KMS-11 (cell line): ENCODE measurements at regions not wholly inside any gene's neighbourhood (a gene's known extent, or its start where the extent isn't known, plus 50 kb on each side); places are given as distances from the start of the nearest gene placed in this dataset.

Source experiments
- H2AFZ ChIP-seq: fragments of 200-600 bp; sonication (generic); 2 replicates; pipeline ENCODE4 v1.6.1; 2016; ENCODE audit warnings: antibody characterized with exemption, mixed run types, low read depth
- H3K27ac ChIP-seq: fragments of 200-600 bp; sonication (generic); 2 replicates; pipeline ENCODE4 v1.6.1; 2016; ENCODE audit warnings: mild to moderate bottlenecking, mixed run types
- H3K27me3 ChIP-seq: fragments of 200-600 bp; sonication (generic); 2 replicates; pipeline ENCODE4 v1.6.1; 2017; ENCODE audit warnings: mild to moderate bottlenecking, low read depth, mixed run types, moderate library complexity; ENCODE audit not compliant: insufficient read depth
- H3K36me3 ChIP-seq: fragments of 200-600 bp; sonication (generic); 2 replicates; pipeline ENCODE4 v1.6.1; 2017; ENCODE audit warnings: mild to moderate bottlenecking, mixed run types; ENCODE audit not compliant: insufficient read depth
- H3K4me1 ChIP-seq: fragments of 200-600 bp; sonication (generic); 2 replicates; pipeline ENCODE4 v1.6.1; 2016; ENCODE audit warnings: mild to moderate bottlenecking, low read depth, mixed run types; ENCODE audit not compliant: poor library complexity, severe bottlenecking
- H3K4me2 ChIP-seq: fragments of 200-600 bp; sonication (generic); 2 replicates; pipeline ENCODE4 v1.7.0; 2016; ENCODE audit warnings: mild to moderate bottlenecking, mixed run types
- H3K4me3 ChIP-seq: fragments of 200-600 bp; sonication (generic); IDR thresholded peaks from 2 replicates; pipeline ENCODE4 v1.6.1; 2017; ENCODE audit warnings: low read depth, low read length, mixed read lengths; ENCODE audit not compliant: insufficient read depth
- H3K79me2 ChIP-seq: fragments of 200-600 bp; sonication (generic); 2 replicates; pipeline ENCODE4 v1.6.1; 2016; ENCODE audit warnings: low read depth, mixed run types; ENCODE audit not compliant: insufficient read depth
- H3K9ac ChIP-seq: fragments of 200-600 bp; sonication (generic); 2 replicates; pipeline ENCODE4 v1.6.1; 2016; ENCODE audit warnings: mild to moderate bottlenecking, mixed run types
- H4K20me1 ChIP-seq: fragments of 200-600 bp; sonication (generic); 2 replicates; pipeline ENCODE4 v1.6.1; 2016; ENCODE audit warnings: mild to moderate bottlenecking, mixed run types; ENCODE audit not compliant: insufficient read depth
- TF ChIP-seq, protein P1 (sequence below): fragments of 200-600 bp; sonication (generic); conservative IDR thresholded peaks from 2 replicates; pipeline ENCODE4 v1.6.1; 2017; ENCODE audit warnings: low read depth, mild to moderate bottlenecking, antibody characterized with exemption, low read length, moderate library complexity, mixed read lengths

- Histone ChIP-seq H4K20me1 (no peaks in the 10 kb centered on the region), H3K4me3 (no peak overlapping the region), H3K27me3 (no peaks in the 10 kb centered on the region), H3K36me3 (no peaks in the 10 kb centered on the region), H3K4me1 (no peaks in the 10 kb centered on the region), H3K79me2 (no peaks in the 10 kb centered on the region), H2AFZ (no peak overlapping the region), H3K27ac (no peak overlapping the region), H3K9ac (no peak overlapping the region), H3K4me2 (no peak overlapping the region)
- TF ChIP-seq, protein P1, sequence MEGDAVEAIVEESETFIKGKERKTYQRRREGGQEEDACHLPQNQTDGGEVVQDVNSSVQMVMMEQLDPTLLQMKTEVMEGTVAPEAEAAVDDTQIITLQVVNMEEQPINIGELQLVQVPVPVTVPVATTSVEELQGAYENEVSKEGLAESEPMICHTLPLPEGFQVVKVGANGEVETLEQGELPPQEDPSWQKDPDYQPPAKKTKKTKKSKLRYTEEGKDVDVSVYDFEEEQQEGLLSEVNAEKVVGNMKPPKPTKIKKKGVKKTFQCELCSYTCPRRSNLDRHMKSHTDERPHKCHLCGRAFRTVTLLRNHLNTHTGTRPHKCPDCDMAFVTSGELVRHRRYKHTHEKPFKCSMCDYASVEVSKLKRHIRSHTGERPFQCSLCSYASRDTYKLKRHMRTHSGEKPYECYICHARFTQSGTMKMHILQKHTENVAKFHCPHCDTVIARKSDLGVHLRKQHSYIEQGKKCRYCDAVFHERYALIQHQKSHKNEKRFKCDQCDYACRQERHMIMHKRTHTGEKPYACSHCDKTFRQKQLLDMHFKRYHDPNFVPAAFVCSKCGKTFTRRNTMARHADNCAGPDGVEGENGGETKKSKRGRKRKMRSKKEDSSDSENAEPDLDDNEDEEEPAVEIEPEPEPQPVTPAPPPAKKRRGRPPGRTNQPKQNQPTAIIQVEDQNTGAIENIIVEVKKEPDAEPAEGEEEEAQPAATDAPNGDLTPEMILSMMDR: no peak
Observed at GRCh38 chr1:8267307-8267706, 50.6 kb upstream of the SLC45A1 start.

- Histone ChIP-seq H3K36me3 (no peaks in the 10 kb centered on the region), H3K4me1 (no peaks in the 10 kb centered on the region), H3K9ac (no peak overlapping the region), H3K4me3 (no peak overlapping the region), H2AFZ (no peak overlapping the region), H3K27me3 (no peaks in the 10 kb centered on the region), H3K27ac (no peak overlapping the region), H4K20me1 (no peaks in the 10 kb centered on the region), H3K79me2 (no peaks in the 10 kb centered on the region), H3K4me2 (no peak overlapping the region)
- TF ChIP-seq, protein P1: no peak
Observed at GRCh38 chr1:8266436-8267165, 51.3 kb upstream of the SLC45A1 start.

DNA sequence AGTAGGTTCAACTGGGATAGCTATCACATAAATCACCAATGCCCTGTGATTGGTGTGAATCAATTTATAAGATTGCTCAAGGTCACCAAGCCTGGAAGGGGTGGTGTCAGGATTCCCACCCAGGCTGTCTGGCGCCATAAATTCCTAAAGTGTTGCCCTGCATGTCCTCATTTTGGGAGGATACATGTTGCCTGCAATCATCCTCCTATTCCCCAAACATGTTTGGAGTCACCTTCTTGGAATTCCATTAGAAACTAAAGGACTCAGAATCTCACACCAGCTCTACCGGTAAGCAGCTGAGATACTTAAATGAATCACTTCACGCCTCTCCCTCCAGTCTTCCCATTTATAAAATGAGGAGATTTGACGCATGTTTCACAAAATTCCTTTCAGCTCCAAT lies 54.1 kb upstream of the SLC45A1 start:
- Histone ChIP-seq H3K4me2 (no peak overlapping the region), H3K27ac (no peak overlapping the region), H3K27me3 (no peaks in the 10 kb centered on the region), H3K4me1 (no peaks in the 10 kb centered on the region), H3K4me3 (no peak overlapping the region), H4K20me1 (no peaks in the 10 kb centered on the region), H2AFZ (no peak overlapping the region), H3K9ac (no peak overlapping the region), H3K79me2 (no peaks in the 10 kb centered on the region), H3K36me3 (no peaks in the 10 kb centered on the region)
- TF ChIP-seq, protein P1: no peak

DNA sequence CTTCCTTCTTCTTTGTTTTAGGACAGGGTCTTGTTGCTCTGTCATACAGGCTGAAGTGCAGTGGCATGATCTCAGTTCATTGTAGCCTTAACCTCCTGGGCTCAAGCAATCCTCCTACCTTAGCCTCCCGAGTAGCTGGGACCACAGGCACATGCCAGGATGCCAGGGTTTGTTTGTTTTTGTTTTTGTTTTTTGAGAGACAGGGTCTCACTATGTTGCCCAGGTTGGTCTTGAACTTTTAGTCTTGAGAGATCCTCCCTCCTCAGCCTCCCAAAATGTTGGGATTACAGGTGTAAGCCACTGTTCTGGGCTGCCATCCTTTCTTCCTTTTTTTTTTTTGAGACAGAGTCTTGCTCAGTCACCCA lies 56.5 kb upstream of the SLC45A1 start:
- H3K4me2 ChIP-seq: no peak overlapping the region
- H3K9ac ChIP-seq: no peak overlapping the region
- no peak overlapping the region for H3K27ac ChIP-seq
- no peak overlapping the region for H2AFZ ChIP-seq
- H3K4me1 ChIP-seq: no peaks in the 10 kb centered on the region
- H3K79me2 ChIP-seq: no peaks in the 10 kb centered on the region
- H3K27me3 ChIP-seq: 0 out of 2 replicates have a peak, but pooled peaks cover 2% of the 10 kb centered on the region
- TF ChIP-seq, protein P1: no peak
- no peaks in the 10 kb centered on the region for H4K20me1 ChIP-seq
- no peak overlapping the region for H3K4me3 ChIP-seq
- no peaks in the 10 kb centered on the region for H3K36me3 ChIP-seq
